Heart left ventricle (tissue), 13 donors: ENCODE measurements at regions not wholly inside any gene's neighbourhood (a gene's known extent, or its start where the extent isn't known, plus 50 kb on each side); places are given as distances from the start of the nearest gene placed in this dataset.

Experiments used
- CTCF ChIP-seq, 12 donors: fragments of 200-600 bp; sonication (generic) in 4 of 12; IDR thresholded peaks; one replicate each; pipeline versions ENCODE4 v1.5.0 to v1.8.0; 2018 to 2022; ENCODE audit warnings: antibody characterized with exemption in 12 of 12, mild to moderate bottlenecking in 5 of 12
- POLR2A ChIP-seq, 2 donors: fragments of 450-650 bp; IDR thresholded peaks; one replicate each; pipeline ENCODE4 v1.6.1; 2017; ENCODE audit warnings: antibody characterized with exemption in 2 of 2, mild to moderate bottlenecking in 2 of 2, moderate library complexity in 2 of 2
- donor health status: ischemic (EF 13 %, LVEDD 7.1; RV severe dilation, severe dysfunction).
- donor health status: DM: no; HTN: yes; CAD: no.
- donor health status: DM: no; HTN: no; CAD: no.
- donor health status: ischemic (EF 25% LVEDD 6.9; RV normal size, moderate dysfunction).
- donor health status: ischemic (EF 25% LVEDD 5.7; RV mildly dilated, moderate dysfunction).
- donor health status: ischemic (EF 35%, LVEDD 5.7; RV mildly dilated, moderate dysfunction).
- donor health status: nonischemic (EF 11% LVEDD 7.7; RV severe dilation, severe dysfunction).
- donor health status: DM: yes; HTN: yes; CAD: no.
- donor health status: PGD.
- donor health status: ischemic (EF 29% LVEDD 5.4; RV normal size, mild dysfunction).
- donor health status: nonischemic (EF 23%, LVEDD 6.1; RV moderate dilation, normal function).

- TF ChIP-seq CTCF (IDR thresholded peaks at IDR 0.05) (no peak), POLR2A (IDR thresholded peaks at IDR 0.05) (no peak)
Measured at GRCh38 chr16:56047307-56048234, 143.7 kb upstream of the GNAO1 start.
